ENCODE measurements at regions not wholly inside any gene's neighbourhood (a gene's known extent, or its start where the extent isn't known, plus 50 kb on each side); places are given as distances from the start of the nearest gene placed in this dataset.

- TF ChIP-seq, protein P1, sequence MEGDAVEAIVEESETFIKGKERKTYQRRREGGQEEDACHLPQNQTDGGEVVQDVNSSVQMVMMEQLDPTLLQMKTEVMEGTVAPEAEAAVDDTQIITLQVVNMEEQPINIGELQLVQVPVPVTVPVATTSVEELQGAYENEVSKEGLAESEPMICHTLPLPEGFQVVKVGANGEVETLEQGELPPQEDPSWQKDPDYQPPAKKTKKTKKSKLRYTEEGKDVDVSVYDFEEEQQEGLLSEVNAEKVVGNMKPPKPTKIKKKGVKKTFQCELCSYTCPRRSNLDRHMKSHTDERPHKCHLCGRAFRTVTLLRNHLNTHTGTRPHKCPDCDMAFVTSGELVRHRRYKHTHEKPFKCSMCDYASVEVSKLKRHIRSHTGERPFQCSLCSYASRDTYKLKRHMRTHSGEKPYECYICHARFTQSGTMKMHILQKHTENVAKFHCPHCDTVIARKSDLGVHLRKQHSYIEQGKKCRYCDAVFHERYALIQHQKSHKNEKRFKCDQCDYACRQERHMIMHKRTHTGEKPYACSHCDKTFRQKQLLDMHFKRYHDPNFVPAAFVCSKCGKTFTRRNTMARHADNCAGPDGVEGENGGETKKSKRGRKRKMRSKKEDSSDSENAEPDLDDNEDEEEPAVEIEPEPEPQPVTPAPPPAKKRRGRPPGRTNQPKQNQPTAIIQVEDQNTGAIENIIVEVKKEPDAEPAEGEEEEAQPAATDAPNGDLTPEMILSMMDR (IDR thresholded peaks at IDR 0.05; ENCODE audit: insufficient read depth, low read length, poor library complexity, severe bottlenecking): no peak
- no peak overlapping the region for H3K27ac ChIP-seq (ENCODE audit: low read depth, low read length)
- no peak overlapping the region for H3K4me3 ChIP-seq (ENCODE audit: insufficient read depth, low read length, poor library complexity, severe bottlenecking)
- H3K36me3 ChIP-seq (ENCODE audit: low read length): no peaks in the 10 kb centered on the region
- H3K9me2 ChIP-seq (replicated peaks; ENCODE audit: insufficient read depth, low read length): no peaks in the 10 kb centered on the region
- H4K20me1 ChIP-seq (ENCODE audit: low read depth, low read length): no peaks in the 10 kb centered on the region
- H3K27me3 ChIP-seq (ENCODE audit: low read length): no peaks in the 10 kb centered on the region
- no peak overlapping the region for H2AFZ ChIP-seq (ENCODE audit: low read depth, low read length, severe bottlenecking)
- H3K9ac ChIP-seq (ENCODE audit: low read length): no peak overlapping the region
- H3F3A ChIP-seq (ENCODE audit: insufficient read depth): no peaks in the 10 kb centered on the region
- H3K9me3 ChIP-seq (ENCODE audit: insufficient read depth, low read length): no peaks in the 10 kb centered on the region
- H3K4me2 ChIP-seq (ENCODE audit: low read depth, low read length, poor library complexity, severe bottlenecking): no peak overlapping the region
- H3K79me2 ChIP-seq (ENCODE audit: insufficient read depth, low read length): no peaks in the 10 kb centered on the region
These were observed 789.4 kb upstream of the PIK3C3 start for GRCh38 chr18:41165625-41166024.

- Histone ChIP-seq H3K4me2 (ENCODE audit: low read depth, low read length, poor library complexity, severe bottlenecking) (no peak overlapping the region), H3K27ac (ENCODE audit: low read depth, low read length) (no peak overlapping the region), H4K20me1 (ENCODE audit: low read depth, low read length) (peaks cover 3% of the 10 kb centered on the region; the same call in 1 of the 2 replicates), H3K9me2 (replicated peaks; ENCODE audit: insufficient read depth, low read length) (0 out of 2 replicates have a peak, but pooled peaks cover 6% of the 10 kb centered on the region), H2AFZ (ENCODE audit: low read depth, low read length, severe bottlenecking) (no peak overlapping the region), H3K36me3 (ENCODE audit: low read length) (no peaks in the 10 kb centered on the region), H3K9me3 (ENCODE audit: insufficient read depth, low read length) (peaks cover 5% of the 10 kb centered on the region; the same call in 1 of the 2 replicates), H3K9ac (ENCODE audit: low read length) (no peak overlapping the region), H3K4me3 (ENCODE audit: insufficient read depth, low read length, poor library complexity, severe bottlenecking) (no peak overlapping the region), H3K27me3 (ENCODE audit: low read length) (no peaks in the 10 kb centered on the region), H3F3A (ENCODE audit: insufficient read depth) (no peaks in the 10 kb centered on the region), H3K79me2 (ENCODE audit: insufficient read depth, low read length) (no peaks in the 10 kb centered on the region)
- TF ChIP-seq, protein P1 (IDR thresholded peaks at IDR 0.05; ENCODE audit: insufficient read depth, low read length, poor library complexity, severe bottlenecking): no peak
- no peak for TF ChIP-seq EZH2phosphoT487 (conservative IDR thresholded peaks at IDR 0.05; ENCODE audit: low read length)
These were observed 792.3 kb upstream of the PIK3C3 start for GRCh38 chr18:41162781-41163180.

DNA sequence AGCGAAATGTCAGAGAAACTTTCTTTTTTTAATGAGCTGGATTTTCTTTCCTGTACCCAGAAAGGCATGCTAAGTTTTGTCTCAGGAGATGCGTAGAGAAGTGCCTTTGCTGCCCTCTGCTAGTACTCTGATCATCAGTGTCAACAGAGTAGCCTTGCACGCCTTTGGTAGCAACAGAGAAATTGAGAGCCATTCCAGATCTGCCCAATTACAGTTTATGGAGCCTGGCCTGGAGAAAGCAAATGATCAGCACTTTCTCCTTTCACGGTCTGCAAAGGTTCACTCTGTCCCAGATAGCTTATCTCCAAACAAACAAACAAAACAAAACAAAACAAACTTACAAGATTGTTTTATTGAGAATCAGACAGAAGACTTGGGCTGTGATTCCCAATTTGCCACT is 792.8 kb upstream of the PIK3C3 start:
- H3K9me2 ChIP-seq (replicated peaks; ENCODE audit: insufficient read depth, low read length): 0 out of 2 replicates have a peak, but pooled peaks cover 6% of the 10 kb centered on the region
- no peak overlapping the region for H3K27ac ChIP-seq (ENCODE audit: low read depth, low read length)
- H3F3A ChIP-seq (ENCODE audit: insufficient read depth): no peaks in the 10 kb centered on the region

More for the DNA sequence above, 792.8 kb upstream of the PIK3C3 start:
- TF ChIP-seq EZH2phosphoT487 (conservative IDR thresholded peaks at IDR 0.05; ENCODE audit: low read length): no peak
- TF ChIP-seq, protein P1 (IDR thresholded peaks at IDR 0.05; ENCODE audit: insufficient read depth, low read length, poor library complexity, severe bottlenecking): no peak
- H3K9me3 ChIP-seq (ENCODE audit: insufficient read depth, low read length): peaks cover 5% of the 10 kb centered on the region; the same call in 1 of the 2 replicates
- no peak overlapping the region for H2AFZ ChIP-seq (ENCODE audit: low read depth, low read length, severe bottlenecking)
- H3K36me3 ChIP-seq (ENCODE audit: low read length): no peaks in the 10 kb centered on the region
- peaks cover 3% of the 10 kb centered on the region; the same call in 1 of the 2 replicates for H4K20me1 ChIP-seq (ENCODE audit: low read depth, low read length)
- no peak overlapping the region for H3K9ac ChIP-seq (ENCODE audit: low read length)
- no peaks in the 10 kb centered on the region for H3K79me2 ChIP-seq (ENCODE audit: insufficient read depth, low read length)
- H3K4me3 ChIP-seq (ENCODE audit: insufficient read depth, low read length, poor library complexity, severe bottlenecking): no peak overlapping the region
- no peaks in the 10 kb centered on the region for H3K27me3 ChIP-seq (ENCODE audit: low read length)
- no peak overlapping the region for H3K4me2 ChIP-seq (ENCODE audit: low read depth, low read length, poor library complexity, severe bottlenecking)

Measured in SU-DHL-6 (cell line).